Neural progenitor cell (in vitro differentiated cells): ENCODE measurements at regions not wholly inside any gene's neighbourhood (a gene's known extent, or its start where the extent isn't known, plus 50 kb on each side); places are given as distances from the start of the nearest gene placed in this dataset.
"Not testable (repeated sequence)": the region's sequence is repeated elsewhere in the genome, so short reads cannot be mapped to it uniquely, and the experiment has no call there.

ENCODE experiments used
- CTCF ChIP-seq: fragments of 200-600 bp; sonication (generic); IDR thresholded peaks from 2 replicates; pipeline ENCODE4 v1.5.1; 2017; ENCODE audit warnings: antibody characterized with exemption, mild to moderate bottlenecking
- EZH2 ChIP-seq: fragments of 200-600 bp; sonication (generic); IDR thresholded peaks from 2 replicates; pipeline ENCODE4 v1.6.1; 2017; ENCODE audit warnings: antibody characterized with exemption, mild to moderate bottlenecking, moderate library complexity
- EZH2phosphoT487 ChIP-seq: fragments of 200-600 bp; sonication (generic); IDR thresholded peaks from 2 replicates; pipeline ENCODE4 v1.6.1; 2017; ENCODE audit warnings: antibody characterized with exemption

GRCh38 chrX:51178356-51178900 is 154.2 kb upstream of the NUDT10 start:
- not testable (repeated sequence) for TF ChIP-seq CTCF, EZH2, EZH2phosphoT487
